HG03432 (cell line): ENCODE measurements at regions not wholly inside any gene's neighbourhood (a gene's known extent, or its start where the extent isn't known, plus 50 kb on each side); places are given as distances from the start of the nearest gene placed in this dataset.
A peak's percentile ranks its signal among the peaks of the same experiment; 100 is the strongest.

Source experiments
- ATAC-seq: cut with Tn5 transposase; IDR thresholded peaks from one replicate; pipeline ENCODE4 v1.9.1; 2021; ENCODE audit warnings: mild to moderate bottlenecking, moderate library complexity; ENCODE audit not compliant: unreplicated experiment

- ATAC-seq, result no peak
Observed at GRCh38 chr12:93151079-93151762, 222.1 kb upstream of the EEA1 start.

DNA sequence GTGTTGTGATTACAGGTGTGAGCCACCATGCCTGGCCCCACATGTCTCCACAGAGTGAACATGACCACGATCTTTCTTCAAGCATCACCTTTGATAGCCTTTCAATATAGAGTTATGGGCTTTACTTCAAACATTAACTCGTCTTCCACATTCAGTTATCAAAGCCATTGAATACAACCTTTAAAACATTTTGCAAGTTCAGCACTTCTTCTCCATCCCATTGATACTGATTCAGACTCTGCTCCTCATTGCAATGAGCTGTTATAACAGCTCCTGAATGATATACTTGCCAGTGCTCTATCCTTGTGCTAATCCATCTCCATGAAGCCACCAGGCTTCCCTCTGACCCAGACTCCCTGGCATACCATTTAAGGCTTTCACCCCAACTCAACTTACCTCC, 223.5 kb upstream of the EEA1 start:
- ATAC-seq, result no peak

DNA sequence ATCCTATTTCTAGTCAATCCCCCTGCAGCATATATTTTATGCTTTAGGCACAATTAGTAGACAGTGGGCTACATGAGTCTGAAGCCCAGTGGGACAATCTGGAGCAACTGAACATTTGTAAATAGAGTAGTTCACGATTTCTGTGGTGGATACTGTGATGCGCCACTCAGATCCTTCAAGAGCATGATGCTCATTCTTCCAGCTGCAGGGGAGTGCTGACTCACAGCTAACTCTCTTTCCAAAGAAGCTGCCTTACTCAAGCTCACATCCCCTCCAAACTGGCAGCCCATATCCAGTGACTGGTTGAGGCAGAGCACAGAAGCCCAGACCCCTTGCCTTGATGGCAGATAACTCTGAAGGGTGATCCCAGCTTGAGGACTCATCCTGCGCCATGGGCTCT, 224.2 kb upstream of the EEA1 start:
- ATAC-seq, result no peak

GRCh38 chr12:93154096-93154728, 223.5 kb upstream of the NUDT4 start:
- no peak for ATAC-seq

DNA sequence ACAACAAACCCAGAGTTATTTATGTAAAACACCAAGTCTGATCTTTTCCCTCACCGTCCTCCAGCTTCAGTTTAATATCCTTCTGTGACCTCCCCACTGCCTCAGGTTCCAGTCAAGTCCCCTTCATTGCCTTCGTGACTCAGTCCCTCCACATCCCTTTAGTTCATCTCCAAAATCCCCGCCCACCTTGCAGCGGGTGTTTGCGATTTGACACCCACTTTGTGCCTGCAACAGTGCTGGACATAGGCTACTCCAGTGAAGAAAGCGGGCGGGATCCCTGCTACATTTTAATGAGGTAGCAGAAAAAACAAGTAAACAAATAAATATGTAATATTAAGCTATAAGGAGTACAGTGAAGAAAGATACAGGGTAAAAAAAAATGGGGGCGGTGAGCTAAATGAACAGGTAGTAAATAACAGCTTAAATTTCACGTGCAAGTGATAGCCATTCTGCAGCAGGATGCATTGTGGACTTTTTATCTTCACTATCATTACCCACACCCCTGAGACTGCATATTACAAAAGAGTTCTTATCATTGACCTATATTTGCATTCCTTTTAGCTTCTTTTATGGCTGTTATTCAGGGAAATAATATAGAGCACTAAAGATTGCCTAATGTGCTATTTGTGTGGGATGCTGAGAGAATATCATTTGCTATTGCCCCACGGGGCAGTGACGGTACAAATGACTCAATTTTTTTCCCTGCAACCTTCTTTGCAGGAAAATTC, 222.8 kb upstream of the NUDT4 start:
- no peak for ATAC-seq

GRCh38 chr12:93156086-93156716, 221.5 kb upstream of the NUDT4 start:
- no peak for ATAC-seq

- ATAC-seq, result no peak
Observed at GRCh38 chr12:93157279-93157678, 220.4 kb upstream of the NUDT4 start.

DNA sequence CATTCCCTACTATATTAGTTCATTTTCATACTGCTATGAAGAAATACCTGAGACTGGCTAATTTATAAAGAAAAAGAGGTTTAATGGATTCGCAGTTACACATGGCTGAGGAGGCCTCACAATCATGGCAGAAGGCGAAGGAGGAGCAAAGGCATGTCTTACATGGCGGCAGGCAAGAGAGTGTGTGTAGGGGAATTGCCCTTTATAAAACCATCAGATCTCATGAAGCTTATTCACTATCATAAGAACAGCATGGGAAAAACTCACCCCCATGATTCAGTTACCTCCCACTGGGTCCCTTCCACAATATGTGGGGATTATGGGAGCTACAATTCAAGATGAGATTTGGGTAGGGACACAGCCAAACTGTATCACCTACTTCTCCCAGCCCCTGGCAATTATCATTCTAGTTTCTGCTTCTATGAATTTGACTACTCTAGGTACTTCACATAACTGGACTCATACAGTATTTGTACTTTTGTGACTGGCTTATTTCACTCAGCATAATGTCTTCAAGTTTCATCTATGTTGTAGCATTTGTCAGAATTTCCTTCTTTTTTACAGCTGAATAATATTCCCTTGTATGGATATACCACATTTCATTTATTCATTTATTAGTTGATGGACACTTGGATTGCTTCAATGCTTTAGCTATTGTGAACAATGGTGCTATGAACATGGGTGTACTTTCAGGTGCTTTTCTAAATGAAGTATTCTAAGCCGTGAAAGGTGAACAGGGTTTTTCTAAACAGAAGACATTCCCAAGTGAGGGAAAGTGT, 219.5 kb upstream of the NUDT4 start:
- no peak for ATAC-seq

GRCh38 chr12:93163260-93164036, 214.3 kb upstream of the NUDT4 start:
- no peak for ATAC-seq

DNA sequence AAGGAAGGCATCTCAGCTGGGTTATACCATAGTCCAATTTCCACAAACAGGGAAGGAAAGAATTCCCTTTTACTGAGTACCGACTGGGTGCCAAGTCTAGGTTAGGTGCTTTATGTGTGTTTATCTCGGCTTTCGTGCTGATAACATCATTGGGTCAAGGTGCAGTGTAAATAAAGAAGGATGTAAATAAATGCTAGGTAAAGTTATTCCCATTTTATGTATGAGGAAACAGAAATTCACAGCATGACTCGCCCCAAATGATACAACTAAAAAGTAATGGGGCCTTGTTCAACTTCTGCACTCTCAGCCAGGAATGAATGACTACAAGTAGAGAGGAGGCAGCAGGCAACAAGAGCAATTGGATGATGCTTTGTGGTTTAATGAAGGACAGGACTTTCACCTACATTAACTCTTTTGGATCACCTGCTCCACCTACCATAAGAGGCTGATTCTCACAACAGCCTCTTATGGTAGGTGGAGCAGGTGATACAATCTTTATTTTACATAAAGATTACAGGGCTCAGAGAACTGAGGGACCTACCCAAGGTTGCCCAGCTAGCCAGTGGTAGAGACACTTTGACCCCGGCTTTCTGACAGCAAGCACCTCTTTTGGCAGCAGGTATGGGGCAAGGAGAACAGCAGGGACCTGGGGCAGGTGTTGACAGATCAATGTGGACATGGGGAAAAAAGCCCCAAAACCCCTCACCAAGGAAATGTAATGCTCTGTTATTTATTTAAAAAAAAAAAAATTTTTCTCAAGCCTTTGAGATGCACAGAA, 213.4 kb upstream of the NUDT4 start:
- ATAC-seq, result no peak

- ATAC-seq, result no peak
Observed at GRCh38 chr12:93165384-93165932, 212.3 kb upstream of the NUDT4 start.

DNA sequence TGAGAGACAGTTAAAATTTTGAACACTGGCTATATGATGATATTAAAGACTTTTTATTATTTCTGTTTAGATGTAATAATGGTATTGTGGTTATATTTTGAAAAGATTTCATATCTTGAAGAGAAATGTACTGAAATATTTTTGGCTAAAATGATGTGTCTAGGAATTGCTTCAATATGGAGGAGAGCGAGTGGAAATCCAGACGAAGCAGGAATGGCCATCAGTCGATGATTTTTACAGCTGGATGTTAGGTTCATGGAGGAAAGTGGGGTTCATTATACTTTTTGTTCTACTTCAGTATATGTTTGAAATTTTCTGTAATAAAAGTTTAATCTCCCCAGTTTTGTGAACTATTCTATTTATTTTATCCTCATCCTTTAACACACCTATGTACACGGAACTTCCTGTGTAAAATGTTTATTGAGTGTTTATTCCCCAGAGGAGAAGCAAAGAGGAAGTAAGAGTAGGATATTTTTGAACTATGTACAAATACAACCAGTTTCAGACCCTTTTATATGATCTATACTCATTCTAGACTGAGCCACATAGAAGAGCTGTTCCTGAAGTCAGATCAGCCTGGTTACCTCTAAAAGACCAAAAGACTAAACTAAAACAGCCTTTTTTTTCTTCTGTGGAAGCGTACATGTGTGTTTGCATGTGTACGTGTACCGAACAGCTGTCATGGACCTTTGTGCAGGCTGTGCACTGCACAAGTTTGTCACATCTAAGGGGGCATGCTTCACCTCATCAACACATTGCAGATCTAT, 211.0 kb upstream of the NUDT4 start:
- ATAC-seq, result peak; percentile 83

GRCh38 chr12:93167331-93167730, 210.4 kb upstream of the NUDT4 start:
- peak; percentile 1 for ATAC-seq

DNA sequence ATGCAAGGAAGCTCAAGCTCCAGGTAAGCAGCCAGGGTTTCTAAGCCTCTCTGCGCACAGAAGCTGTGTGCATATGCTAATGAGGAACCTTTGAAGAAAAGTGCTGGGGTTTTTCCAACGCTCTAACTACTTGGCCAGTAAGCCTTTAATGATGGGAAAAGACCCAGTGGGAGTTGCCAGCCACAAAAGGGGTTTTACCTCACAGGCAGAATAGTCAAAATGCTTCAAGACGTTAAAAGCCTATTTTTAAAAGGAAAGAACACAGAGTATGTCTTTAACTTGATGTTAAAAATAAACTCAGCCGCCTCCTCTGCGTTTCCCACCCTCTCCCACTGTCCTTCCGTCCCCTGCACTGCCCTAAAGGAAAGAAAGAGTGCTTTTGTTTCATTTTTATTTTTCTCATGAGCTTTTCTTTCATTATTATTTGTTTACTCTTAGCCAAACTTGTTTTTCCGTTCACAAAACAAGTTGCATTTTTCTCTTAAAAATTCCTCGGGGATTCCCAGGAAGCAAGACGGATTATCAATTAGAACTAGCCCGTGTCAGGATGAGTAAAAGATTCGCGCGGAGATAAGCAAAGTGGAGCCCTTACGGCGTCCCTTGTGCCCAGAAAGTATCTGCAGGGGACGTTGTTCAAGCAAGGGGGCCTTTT, 209.8 kb upstream of the NUDT4 start:
- peak; percentile 74 for ATAC-seq

GRCh38 chr12:93168751-93169150, 209.0 kb upstream of the NUDT4 start:
- ATAC-seq, result no peak

- ATAC-seq, result no peak
Observed at GRCh38 chr12:93169536-93169935, 208.2 kb upstream of the NUDT4 start.

GRCh38 chr12:93170928-93171327, 206.8 kb upstream of the NUDT4 start:
- no peak for ATAC-seq
